Activated CD4-positive, alpha-beta T cell treated with anti-CD3 and anti-CD28 coated beads, Interleukin-2, amount 50 U/mL, for 1 hour (primary cell): ENCODE measurements at regions not wholly inside any gene's neighbourhood (a gene's known extent, or its start where the extent isn't known, plus 50 kb on each side); places are given as distances from the start of the nearest gene placed in this dataset.
"Not testable (repeated sequence)": the region's sequence is repeated elsewhere in the genome, so short reads cannot be mapped to it uniquely, and the experiment has no call there.

ENCODE experiments used
- DNase-seq: peaks from one replicate; pipeline ENCODE4 v3.0.0-alpha.2; 2020

DNA sequence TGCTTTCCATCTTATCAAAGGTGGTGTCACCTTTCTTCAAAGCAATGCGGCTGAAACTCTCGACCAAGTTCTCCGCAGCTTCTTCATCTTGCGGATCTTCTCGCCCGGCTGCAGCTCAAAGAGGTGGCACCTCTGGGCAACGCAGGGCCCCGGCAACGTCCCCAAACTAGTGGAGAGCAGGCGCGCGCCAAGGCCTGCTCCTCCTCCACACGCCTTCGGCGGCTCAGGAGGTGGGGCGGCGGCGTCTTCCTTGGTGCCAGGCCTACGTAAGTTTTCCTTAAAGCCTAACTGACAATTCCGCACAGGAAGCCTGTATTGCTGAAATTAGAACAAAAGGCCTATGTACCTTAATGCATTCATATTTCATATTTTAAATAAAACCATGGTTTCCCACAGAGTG is 112.0 kb downstream of the TMX1 start:
- DNase-seq: no peak

DNA sequence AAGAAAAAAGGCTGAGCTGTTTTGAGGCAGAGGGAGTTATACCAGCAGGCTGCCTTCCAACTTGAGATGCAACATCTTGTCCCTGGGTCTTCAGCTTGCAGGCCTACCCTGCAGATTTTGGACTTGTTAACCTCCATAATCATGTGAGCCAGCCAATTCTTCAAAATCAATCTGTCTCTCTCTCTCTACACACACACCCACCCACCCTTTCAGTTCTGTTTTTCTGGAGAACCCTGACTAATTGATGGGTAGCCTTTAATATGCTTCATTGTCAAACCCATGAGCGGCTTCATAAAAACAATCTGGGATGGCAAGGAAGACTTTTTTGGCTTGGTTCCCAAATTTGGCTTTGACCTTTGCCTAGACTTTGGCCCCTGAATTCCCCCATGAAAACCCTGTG is 113.9 kb downstream of the TMX1 start:
- no peak for DNase-seq

GRCh38 chr14:51354846-51355245 is 114.8 kb downstream of the TMX1 start:
- DNase-seq: no peak

DNA sequence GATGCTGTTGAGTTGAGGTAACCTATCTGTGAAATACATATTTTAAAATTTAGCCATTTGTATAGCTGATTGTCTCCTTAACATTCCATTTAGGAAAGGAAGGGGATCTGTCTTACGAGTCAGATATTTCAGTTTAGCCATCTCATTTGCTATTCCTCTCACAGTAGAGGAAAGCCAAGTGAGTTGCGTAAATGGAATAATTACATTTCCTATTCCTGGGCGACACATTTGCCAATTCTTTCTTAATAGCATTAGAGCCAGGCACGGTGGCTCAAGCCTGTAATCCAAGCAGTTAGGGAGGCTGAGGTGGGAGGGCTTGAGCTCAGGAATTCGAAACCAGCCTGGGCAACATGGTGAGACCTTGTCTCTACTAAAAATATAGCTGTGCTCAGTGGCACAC is 116.3 kb downstream of the TMX1 start:
- DNase-seq: no peak

GRCh38 chr14:51357250-51357649 is 117.2 kb downstream of the TMX1 start:
- DNase-seq: no peak

DNA sequence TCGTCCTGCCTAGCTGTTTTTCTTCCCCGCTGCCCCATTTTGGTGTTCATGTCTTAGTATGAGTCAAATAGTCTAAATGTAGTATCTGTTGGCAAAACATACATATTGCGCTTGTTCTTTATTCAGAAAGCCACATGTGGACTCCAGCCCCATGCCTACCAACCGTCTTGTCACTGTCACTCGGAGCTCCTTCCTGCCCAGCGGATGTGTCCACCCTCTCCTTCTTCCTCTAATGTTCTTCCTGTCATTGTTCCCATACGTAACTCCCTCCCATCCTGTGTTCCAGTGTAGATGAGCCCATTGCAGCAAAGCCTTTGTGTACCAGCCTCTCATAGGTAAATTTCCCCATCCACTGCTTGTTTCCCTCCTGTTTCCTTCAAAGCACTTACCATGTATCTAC is 120.5 kb downstream of the TMX1 start:
- no peak for DNase-seq

DNA sequence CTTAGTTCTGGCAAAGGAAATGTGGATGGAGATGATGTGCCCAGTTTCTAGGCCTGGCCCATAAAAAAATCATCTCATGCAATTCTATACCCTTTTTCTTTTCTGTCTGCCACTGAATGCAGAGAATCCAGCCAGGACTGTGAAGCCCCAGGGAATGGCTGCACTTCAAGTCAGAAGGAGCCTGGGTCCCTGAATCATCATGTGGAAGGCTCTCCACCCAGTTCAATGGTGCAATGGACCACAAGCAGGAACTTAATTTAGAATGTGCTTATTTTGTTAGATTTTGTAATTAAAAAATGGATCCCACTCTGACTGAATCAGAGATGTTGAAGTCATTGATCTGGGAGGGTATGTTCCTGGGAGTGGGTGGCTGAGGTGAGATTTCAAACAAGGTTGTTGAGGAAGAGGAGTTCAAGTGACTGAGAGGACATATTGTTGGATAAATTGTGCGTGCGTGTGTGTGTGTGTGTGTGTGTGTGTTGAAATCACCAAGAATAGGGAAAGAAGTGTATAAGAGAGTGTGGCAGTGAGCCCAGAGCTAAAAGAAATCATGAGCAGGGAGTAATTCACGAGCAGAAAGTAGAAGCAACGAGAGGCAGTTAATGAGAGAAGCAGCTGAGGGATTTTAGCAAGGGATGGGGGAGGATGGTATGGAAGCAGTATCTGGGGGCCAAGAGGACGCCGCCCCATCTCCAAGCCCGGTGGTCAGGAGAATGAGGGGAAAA is 125.4 kb downstream of the TMX1 start:
- no peak for DNase-seq

DNA sequence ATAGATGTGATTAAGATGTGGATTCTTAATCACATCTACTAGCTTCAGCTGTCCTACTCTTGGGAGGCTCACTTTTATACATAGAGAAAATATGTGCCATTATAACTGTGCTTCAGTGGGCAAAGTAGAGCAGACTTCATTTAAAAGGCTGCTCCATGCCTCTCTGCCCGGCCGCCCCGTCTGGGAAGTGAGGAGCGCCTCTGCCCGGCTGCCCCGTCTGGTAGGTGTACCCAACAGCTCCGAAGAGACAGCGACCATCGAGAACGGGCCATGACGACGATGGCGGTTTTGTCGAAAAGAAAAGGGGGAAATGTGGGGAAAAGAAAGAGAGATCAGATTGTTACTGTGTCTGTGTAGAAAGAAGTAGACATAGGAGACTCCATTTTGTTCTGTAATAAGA is 126.4 kb downstream of the TMX1 start:
- not testable (repeated sequence) for DNase-seq

DNA sequence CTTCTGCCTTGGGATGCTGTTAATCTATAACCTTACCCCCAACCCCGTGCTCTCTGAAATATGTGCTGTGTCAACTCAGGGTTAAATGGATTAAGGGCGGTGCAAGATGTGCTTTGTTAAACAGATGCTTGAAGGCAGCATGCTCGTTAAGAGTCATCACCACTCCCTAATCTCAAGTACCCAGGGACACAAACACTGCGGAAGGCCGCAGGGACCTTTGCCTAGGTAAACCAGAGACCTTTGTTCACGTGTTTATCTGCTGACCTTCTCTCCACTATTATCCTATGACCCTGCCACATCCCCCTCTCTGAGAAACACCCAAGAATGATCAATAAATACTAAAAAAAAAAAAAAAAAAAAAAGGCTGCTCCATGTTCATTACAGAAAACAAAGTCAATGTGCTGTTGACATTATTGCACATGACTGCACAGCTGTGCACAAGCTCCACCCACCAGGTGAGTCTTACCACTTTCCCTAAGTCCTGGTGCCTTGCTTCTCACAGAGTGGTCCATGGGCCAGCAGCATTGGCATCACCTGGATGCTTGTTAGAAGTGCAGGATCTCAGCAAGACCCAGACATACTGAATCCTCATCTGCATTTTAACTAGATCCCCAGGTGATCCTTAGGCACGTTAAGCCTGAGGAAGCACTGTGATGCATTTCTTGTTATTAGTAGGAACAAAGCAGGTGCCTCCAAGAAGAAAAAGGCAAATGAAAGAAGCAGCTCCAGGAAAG is 127.0 kb downstream of the TMX1 start:
- DNase-seq: not testable (repeated sequence)

- no peak for DNase-seq
These were observed 127.5 kb downstream of the TMX1 start for GRCh38 chr14:51367600-51367931.

DNA sequence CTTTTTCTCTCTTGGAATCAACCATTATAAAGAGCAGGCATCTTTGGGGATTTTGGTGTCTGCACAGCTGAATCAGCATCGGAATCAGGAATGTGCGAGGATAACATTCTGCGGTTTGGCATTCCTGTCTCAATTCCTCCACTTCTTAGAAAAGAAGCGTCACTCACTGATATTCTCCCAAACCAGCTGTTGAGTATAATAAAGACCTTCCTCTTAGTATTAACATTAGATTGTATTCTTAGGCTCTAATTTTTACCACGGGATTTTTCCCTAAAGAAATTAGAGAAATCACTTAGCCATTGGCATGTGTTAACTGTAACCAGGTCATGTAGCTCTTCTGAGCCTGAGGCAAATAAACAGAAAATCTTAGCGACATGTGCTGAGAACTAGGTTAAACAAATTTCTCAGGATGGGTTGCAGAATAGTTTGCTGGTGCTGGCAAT is 128.7 kb downstream of the TMX1 start:
- no peak for DNase-seq

- peak; percentile 2 for DNase-seq
These were observed 129.8 kb downstream of the TMX1 start for GRCh38 chr14:51369814-51370213.

DNA sequence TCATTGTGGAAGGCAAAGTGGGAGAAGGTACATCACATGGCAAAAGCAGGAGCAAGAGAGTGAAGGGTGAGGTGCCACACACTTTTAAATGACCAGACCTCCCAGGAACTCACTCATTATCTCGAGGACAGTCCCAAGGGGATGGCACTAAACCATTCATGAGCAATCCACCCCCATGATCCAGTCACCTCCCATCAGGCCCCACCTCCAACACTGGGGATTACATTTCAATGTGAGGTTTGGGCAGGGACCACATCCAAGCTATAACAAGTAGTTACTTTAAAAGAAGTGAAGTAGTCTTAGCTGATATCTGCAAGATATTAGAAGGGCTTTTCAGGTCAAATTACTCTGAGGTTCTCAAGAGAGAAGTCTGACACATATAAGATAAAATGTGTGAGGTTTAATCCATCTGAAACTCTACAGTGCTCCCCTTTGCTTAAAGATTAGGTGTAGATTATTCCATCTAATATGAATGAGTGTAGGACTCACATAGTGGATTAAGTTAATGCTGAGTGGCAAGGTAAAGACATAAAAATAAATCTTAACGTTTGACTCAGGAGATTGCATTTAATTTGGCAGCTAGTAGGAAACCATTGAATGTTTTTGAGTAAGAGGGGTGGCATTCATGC is 130.8 kb downstream of the TMX1 start:
- DNase-seq: no peak

DNA sequence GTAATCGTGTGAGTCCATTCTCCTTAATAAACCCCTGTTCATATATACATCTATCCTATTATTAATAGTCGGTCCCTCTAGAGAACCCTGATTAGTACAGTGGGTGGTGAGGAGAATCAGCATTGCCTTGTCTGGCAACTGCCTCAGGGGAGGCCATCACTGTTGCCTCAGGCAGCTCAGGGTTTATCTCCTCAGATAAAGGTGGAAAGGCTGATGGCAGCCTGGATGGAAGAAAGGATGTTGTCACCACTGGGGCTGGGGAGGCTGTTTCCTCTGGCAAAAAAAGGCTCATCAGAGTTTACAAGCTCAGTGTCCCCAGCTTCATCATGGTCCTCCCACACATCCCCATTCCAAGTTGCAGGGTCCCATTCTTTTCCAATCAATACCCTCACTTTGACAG is 137.1 kb downstream of the TMX1 start:
- DNase-seq: not testable (repeated sequence)

- DNase-seq: no peak
These were observed 142.5 kb downstream of the TMX1 start for GRCh38 chr14:51382506-51382905.

DNA sequence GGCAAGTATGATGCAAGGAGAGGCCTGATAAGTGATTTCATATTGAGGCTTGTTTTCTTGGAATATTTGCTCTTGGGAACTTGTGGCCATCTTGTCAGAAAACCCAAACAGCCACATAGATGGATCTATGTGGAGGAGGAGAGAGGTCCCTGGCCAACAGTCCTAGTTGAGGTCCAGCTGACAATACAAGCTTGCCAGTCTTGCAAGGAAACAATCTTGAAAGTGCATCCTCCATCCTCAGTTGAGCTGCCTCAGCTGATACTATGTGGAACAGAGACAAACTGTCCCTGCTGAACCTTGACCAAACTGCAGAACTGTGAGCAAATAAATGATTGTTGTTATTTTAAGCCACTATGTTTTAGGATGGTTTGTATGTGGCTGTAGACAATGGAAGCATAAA is 146.4 kb downstream of the TMX1 start:
- DNase-seq: no peak

GRCh38 chr14:51386983-51387735 is 147.1 kb downstream of the TMX1 start:
- DNase-seq: no peak

- no peak for DNase-seq
These were observed 152.4 kb downstream of the TMX1 start for GRCh38 chr14:51392416-51392815.

DNA sequence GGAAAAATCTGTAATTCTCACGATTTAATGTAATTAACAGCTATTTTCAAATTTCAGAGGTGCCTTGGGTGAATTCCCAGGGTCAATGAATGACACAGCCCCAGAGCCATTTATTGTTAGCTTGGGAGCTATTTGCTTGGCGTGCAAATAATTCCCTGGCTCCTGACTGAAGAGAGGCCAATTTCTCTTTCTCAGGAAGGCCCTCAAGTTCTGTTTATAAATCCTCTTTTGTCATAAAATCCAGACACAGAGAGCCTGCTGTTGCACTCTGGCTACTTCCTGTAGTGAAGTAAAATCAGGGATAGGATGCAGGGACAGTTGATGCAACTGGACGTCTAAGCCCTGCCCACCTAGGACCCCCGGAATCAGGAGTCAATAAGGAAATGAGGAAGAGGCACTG is 154.3 kb downstream of the TMX1 start:
- no peak for DNase-seq

DNA sequence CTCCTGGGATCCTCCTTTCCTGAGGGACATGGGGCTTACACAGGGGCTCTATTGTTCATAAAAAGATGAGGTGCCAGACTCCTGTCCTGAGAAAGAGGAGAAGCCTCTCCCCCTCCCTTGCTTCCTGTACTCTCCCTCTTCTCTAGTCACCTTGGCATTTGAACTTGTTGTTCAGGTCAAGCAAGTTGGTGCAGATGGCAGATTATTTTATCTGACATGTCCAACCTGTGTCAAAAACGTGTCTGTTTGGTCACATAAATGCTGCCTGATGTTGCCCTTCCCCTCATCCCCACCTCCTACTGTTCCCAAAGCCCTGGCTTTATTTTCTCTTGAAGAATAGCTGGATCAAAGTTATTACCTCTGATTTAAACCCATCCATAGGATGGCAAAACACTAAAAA is 154.8 kb downstream of the TMX1 start:
- DNase-seq: no peak

- no peak for DNase-seq
These were observed 155.4 kb downstream of the TMX1 start for GRCh38 chr14:51395361-51395849.

DNA sequence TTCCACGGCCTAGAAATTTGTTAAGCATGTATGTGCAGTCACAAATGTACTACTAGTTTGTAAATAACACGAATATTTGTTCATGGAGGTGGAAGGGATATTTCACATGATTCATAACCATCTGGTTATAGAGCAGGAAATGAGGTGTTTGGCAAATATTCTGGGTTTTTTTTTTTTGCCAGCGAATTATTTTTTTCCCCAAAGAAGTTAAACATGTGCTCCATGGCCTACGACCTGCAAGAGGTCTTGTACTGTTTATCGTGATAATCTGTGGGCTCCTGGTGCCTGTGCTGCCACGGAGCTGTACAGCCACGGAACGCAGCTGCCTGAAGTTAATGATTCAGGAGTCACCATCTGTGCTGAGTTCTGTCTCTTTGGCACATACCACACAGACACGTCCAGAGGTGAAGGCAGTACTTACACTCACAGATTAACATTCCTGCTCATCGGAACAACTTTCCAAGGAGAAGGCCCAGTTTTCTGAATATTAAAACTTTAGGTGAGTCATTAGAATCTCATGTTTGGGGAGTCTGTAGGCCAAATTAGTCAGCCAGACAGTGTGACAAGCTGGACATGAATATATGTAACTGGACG is 156.3 kb downstream of the TMX1 start:
- no peak for DNase-seq

DNA sequence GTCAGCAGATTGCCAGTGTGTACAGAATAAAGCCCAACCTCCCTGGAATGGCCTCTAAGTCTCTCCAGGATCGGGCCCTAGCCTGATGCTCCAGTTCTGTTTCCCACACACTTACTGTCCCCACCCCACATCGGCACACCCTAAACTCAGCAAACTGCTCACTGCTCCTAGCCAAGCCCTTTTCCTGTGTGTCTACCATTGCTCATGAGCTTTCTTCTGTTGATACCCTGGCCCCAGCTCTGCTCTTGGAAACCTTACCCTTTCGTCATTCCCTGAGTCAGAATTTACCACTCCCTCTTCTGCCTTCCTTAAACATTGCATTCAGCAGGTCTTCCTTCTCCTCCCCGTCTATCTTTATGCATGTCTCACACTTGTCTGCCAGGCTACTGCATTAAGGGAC is 158.9 kb downstream of the TMX1 start:
- no peak for DNase-seq
